Eye (tissue), 1 donor: ENCODE measurements at regions not wholly inside any gene's neighbourhood (a gene's known extent, or its start where the extent isn't known, plus 50 kb on each side); places are given as distances from the start of the nearest gene placed in this dataset.

ENCODE experiments used
- DNase-seq: peaks from one replicate; pipeline ENCODE4 v3.0.0-alpha.2; 2015

- no peak for DNase-seq
Observed at GRCh38 chrX:20861113-20861512, 513.1 kb upstream of the CNKSR2 start.

DNA sequence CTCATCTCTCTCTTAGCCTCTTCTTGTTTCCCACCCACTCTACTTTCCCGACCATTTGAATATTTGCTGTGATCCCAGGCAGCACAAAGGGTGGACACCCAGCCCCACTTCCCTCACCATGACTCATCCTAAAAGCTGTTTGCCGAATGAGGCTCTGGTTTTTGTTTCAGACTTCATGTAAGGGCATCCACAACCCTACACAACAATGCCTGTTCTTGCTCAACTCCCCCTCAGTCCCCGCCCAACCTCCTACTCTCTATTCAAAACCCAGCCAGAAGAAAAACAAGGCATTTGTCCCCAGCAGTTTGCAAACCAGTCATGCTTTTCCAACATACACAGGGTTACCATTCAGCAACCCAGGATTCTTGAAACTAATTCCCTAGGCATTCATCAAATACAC is 516.5 kb upstream of the CNKSR2 start:
- DNase-seq, result no peak

- no peak for DNase-seq
Observed at GRCh38 chrX:20838477-20838876, 535.7 kb upstream of the CNKSR2 start.

DNA sequence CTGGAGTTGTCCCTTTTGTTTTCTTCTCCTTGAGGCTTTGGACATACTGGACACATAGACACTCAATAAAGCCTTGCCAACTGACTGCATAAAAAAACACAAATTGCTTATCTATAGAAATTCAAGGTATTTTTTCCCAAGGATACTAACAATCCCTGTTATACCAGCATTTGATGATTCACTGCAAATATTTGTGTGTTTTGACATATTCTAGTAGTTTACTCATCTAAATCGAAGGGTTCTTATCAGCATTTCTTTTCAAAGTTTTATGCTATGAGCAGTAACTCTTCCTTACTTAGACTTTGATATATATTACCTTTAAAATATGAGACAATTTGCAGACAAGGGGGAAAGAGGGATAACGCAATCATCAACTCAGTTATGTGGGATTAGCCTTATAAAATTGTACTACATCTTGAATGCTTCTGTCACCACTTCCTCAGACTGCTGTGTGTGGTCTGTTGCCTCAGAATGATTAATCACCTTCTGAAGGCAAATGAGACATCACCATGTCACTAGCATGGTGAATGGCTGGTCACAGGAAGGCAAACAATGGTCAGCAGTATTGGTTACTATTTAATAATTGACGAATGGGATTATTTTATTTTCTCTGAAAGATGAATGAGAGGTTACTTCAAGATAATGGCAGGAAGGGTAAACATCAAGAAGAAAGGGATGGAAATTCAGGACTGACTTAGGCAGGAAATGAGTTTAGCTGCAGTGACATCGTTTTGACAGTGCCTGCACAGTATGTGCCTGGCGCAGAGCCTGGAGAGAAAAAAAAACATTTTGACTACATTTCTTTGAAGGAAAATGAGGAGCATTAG is 544.3 kb upstream of the CNKSR2 start:
- no peak for DNase-seq

DNA sequence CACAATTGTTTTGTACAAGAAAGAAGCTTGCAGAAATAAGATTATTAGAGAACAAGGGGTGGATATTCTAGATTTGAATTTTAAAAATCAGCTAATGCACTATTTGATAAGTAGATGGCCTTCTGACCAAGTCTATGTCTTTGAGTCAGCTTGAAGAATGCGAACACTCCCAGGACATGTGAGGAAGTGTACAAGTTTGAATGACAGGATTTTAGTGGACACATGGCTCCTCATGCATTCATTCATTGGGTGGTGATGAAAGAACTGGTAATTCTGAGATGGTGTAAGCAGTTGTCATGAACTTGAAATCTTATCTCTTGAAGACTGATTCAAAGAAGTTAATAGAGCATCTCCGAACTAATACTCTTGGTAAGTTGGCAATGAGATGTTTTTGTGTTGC is 548.2 kb upstream of the CNKSR2 start:
- DNase-seq, result no peak

- DNase-seq, result no peak
Observed at GRCh38 chrX:20803971-20804370, 537.3 kb upstream of the RPS6KA3 start.

DNA sequence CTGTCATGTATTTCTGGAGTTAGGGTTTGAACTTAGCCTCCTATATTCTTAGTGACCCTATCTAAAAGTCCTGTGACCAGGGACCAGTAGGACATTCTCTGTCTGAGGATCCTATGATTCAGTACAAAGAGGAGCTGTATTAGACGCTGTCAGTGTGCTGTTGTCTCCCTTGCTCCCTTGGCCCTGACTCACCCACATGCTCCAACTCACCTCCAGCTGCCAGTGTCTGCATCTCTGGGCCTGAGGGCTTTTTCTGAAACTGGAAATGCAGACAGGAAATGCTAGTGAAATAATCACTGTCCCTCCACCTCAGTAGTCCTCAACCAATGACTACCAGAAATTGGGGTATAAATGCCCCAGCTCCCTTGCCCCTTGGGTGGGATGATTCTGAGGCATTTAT is 535.3 kb upstream of the RPS6KA3 start:
- no peak for DNase-seq

DNA sequence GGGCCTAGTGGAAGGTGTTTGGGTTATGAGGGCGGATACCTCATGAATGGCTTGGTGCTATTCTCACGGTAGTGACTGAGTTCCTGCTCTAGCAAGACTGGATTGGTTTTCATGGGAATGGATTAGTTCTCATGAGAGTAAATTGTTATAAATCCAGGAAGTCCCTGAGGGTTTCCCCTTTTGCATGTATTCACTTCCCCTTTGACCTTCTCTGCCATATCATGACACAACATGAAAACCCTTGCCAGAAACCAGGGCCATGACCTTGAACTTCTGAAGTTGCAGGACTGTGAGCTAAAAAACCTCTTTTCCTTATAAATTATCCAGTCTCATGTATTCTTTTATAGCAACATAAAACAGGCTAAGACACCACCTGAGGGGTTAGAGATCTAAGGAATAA is 529.7 kb upstream of the RPS6KA3 start:
- DNase-seq, result no peak

GRCh38 chrX:20789103-20789502 is 522.4 kb upstream of the RPS6KA3 start:
- no peak for DNase-seq

GRCh38 chrX:20767346-20767745 is 500.6 kb upstream of the RPS6KA3 start:
- DNase-seq, result no peak

DNA sequence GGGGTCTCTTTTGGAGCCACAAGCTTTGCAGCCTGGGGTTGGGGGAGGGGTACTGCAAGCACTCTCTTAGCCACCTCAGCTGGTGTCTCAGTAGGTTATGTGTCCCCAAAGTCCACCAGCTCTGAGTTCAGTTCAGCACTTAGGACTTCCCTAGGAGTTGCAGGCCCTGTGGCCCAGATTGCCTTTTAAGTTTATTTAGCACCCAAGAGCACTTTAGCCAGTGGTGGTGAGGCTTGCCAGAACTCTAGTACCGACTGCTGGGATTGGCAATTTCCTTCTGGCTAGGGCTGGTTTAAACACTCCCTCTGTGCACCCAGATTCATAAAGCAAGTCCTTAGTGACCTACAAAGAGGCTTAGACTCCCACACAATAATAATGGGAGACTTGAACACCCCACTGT is 489.9 kb upstream of the RPS6KA3 start:
- no peak for DNase-seq

DNA sequence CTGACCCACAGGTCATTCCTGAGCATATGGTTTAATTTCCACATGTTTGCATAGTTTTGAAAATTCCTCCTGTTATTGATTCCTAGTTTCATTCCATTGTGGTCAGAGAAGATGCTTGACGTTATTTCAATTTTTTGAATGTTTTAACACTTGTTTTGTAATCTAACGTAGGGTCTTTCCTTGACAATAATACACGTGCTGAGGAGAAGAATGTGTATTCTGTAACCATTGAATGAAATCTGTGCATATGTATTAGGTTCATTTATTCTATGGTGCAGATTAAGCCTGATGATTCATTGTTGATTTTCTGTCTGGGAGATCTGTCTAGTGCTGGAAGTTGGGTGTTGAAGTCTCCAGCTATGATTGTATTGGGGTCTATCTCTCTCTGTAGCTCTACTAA is 486.4 kb upstream of the RPS6KA3 start:
- no peak for DNase-seq

DNA sequence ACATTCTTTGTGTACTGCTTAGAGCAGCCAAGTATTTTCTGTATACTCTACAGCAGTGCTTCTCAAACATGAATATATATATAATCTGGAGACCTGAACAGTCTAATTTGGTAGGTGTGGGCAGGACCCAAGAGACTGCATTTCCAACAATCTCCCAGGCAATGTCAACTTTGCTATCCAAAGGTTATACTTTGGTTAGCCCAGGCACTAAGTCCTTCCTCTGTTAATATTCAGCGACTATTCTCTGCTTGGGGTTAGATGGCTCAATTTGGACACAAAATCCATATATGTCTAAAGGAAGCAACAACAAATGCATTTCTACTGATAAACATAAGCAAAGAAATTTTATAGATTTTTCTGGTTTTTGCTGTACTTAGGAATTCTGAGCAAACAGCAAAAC is 480.0 kb upstream of the RPS6KA3 start:
- no peak for DNase-seq

DNA sequence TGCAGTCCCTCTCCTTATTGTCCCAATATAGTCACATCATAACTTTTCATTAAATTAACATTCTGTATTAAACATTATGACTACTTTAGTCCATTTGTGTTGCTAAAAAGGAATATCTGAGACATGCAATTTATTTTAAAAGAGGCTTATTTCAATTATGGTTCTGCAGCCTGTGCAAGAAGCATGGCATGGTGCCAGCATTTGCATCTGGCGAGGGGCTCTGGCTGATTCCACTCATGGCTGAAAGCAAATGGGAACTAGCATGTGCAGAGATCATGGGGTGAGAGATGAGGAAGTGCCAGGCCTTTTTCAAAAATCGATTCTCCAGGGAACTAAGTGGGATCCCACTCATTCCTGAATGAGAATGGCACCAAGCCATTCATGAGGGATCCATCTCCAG is 476.3 kb upstream of the RPS6KA3 start:
- no peak for DNase-seq

DNA sequence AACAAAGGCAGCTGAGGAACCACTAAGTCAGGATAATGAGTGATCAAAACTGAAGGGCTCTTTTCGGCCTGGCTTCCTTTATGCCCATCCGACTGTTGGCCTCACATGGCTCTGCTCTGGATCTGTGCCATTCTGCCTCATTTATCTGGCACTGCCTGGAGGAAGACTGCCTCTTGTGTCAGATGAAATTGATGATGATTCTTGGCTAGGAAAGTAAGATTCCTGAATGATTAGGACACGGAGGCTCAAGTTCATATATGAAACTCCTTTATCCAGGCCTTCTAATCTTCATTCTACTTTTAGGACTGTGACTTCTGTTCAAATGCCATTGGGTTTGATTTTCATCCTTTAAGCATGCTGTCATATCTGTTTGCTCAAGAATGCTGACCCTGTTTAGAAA is 475.4 kb upstream of the RPS6KA3 start:
- DNase-seq, result no peak

DNA sequence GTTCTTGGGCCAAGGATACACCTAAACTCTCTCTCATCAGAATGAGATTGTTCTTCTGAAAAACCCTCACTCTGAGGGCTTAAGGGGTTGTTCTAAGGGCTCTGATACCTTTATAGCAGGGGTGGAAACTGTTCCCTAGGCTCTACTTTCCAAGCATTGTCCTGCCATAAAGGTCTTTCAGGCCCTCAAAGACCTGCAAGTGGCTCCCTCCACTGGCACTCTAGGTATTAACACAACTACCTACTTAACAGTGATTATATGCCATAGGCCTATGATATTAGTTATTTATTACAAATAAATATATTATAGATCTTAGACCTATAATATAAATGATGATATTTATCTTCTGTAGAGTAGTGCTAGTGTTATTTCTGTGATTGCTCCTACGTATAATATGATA is 473.7 kb upstream of the RPS6KA3 start:
- DNase-seq, result no peak

GRCh38 chrX:20739038-20739745 is 472.5 kb upstream of the RPS6KA3 start:
- DNase-seq, result no peak

GRCh38 chrX:20729416-20729815 is 462.7 kb upstream of the RPS6KA3 start:
- DNase-seq, result peak; percentile 15

DNA sequence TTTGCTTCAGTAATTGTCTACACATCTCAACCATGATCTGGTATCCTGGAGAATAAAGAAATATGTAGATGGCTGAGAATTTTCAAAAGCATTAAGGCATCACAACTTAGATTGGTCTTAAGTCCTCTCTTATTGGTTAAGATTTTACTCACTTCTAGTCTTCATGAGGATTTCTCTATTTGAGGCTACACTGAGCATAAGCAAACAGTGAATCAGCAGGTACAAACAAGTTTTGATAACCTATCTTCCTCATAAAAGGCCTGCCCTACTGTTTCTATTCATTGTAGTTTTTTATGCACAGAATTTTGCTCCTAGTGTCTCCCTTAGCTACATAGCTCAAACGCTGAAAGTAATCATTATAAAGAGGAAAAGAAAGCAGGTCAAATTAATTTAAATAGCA is 460.7 kb upstream of the RPS6KA3 start:
- DNase-seq, result no peak

- no peak for DNase-seq
Observed at GRCh38 chrX:20720954-20721626, 454.4 kb upstream of the RPS6KA3 start.

- DNase-seq, result no peak
Observed at GRCh38 chrX:20718592-20719380, 452.1 kb upstream of the RPS6KA3 start.

GRCh38 chrX:20715176-20715575 is 448.5 kb upstream of the RPS6KA3 start:
- no peak for DNase-seq

DNA sequence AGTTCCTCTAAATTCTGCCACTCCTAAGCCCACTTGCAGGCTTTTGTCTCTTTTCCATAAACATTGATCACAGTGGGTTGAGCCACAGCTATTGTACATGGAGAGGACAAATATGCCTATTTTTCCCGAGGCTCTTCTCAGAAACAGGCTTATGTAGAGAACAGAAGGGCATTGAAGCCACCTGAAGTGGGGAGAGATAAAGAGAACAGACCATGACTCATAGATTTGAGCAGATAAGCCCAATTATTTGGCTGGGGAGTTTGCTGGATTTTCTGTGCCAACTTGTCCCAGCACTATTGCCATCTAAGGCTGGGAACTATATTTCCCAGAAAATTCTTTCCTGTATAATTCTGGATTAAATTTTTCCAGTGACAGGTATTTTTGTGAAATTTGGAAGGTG is 446.1 kb upstream of the RPS6KA3 start:
- no peak for DNase-seq
